ENCODE measurements at regions not wholly inside any gene's neighbourhood (a gene's known extent, or its start where the extent isn't known, plus 50 kb on each side); places are given as distances from the start of the nearest gene placed in this dataset.

- no peak for DNase-seq (ENCODE audit: low spot score)
- Histone ChIP-seq H3K4me3 (no peak overlapping the region), H3K27ac (no peak overlapping the region)
- no peak for TF ChIP-seq CTCF (IDR thresholded peaks at IDR 0.05)
Observed at GRCh38 chr7:136179154-136179553, 202.0 kb upstream of the MTPN start.

- no peak for DNase-seq (ENCODE audit: low spot score)
- TF ChIP-seq CTCF (IDR thresholded peaks at IDR 0.05), result no peak
Observed at GRCh38 chr7:136174477-136175125, 197.4 kb upstream of the MTPN start.

GRCh38 chr7:136173874-136174273 lies 196.7 kb upstream of the MTPN start:
- no peak for TF ChIP-seq CTCF (IDR thresholded peaks at IDR 0.05)
- no peak for DNase-seq (ENCODE audit: low spot score)
- Histone ChIP-seq H3K27ac (no peak overlapping the region), H3K4me3 (no peak overlapping the region)

More at GRCh38 chr7:136174477-136175125, 197.4 kb upstream of the MTPN start:
- Histone ChIP-seq H3K27ac (no peak overlapping the region), H3K4me3 (no peak overlapping the region)

- Histone ChIP-seq H3K4me3 (no peak overlapping the region), H3K27ac (no peak overlapping the region)
- TF ChIP-seq CTCF (IDR thresholded peaks at IDR 0.05), result no peak
- no peak for DNase-seq (ENCODE audit: low spot score)
Observed at GRCh38 chr7:136171233-136171632, 194.1 kb upstream of the MTPN start.

- no peak overlapping the region for H3K4me3 ChIP-seq
- DNase-seq (ENCODE audit: low spot score), result no peak
- H3K27ac ChIP-seq, result no peak overlapping the region
- TF ChIP-seq CTCF (IDR thresholded peaks at IDR 0.05), result no peak
Observed at GRCh38 chr7:136168821-136169220, 191.7 kb upstream of the MTPN start.

GRCh38 chr7:136167991-136168390 lies 190.8 kb upstream of the MTPN start:
- no peak overlapping the region for H3K27ac ChIP-seq
- TF ChIP-seq CTCF (IDR thresholded peaks at IDR 0.05), result no peak
- no peak overlapping the region for H3K4me3 ChIP-seq
- no peak for DNase-seq (ENCODE audit: low spot score)

- no peak overlapping the region for H3K27ac ChIP-seq
- no peak for DNase-seq (ENCODE audit: low spot score)
- H3K4me3 ChIP-seq, result no peak overlapping the region
- TF ChIP-seq CTCF (IDR thresholded peaks at IDR 0.05), result no peak
Observed at GRCh38 chr7:136166521-136166920, 189.4 kb upstream of the MTPN start.
